Calu3 (cell line): ENCODE measurements at regions not wholly inside any gene's neighbourhood (a gene's known extent, or its start where the extent isn't known, plus 50 kb on each side); places are given as distances from the start of the nearest gene placed in this dataset.

Experiments used
- BruUV-seq: library from RNA; stranded (reverse); fragments of 400-500 nt; replicated peaks from 2 replicates; lab custom pipeline; 2021; lab: Mats Ljungman, UMichigan
- CTCF ChIA-PET: fragments of 300-600 bp; sonication (Branson Sonifier 250); formaldehyde crosslinking; loops from one replicate; lab custom pipeline; 2022; ENCODE audit warnings: antibody characterized with exemption; lab: Charles Lee
- DNase-seq: peaks from one replicate; pipeline ENCODE4 v3.0.0; 2022
- H3K27ac Mint-ChIP-seq: one replicate; pipeline ENCODE4 v1.8.0; 2022; ENCODE audit warnings: mixed read lengths; ENCODE audit not compliant: unreplicated experiment
- H3K27me3 Mint-ChIP-seq: one replicate; pipeline ENCODE4 v1.8.0; 2022; ENCODE audit warnings: mixed read lengths; ENCODE audit not compliant: unreplicated experiment
- H3K36me3 Mint-ChIP-seq: one replicate; pipeline ENCODE4 v1.8.0; 2022; ENCODE audit warnings: mild to moderate bottlenecking, moderate library complexity, mixed read lengths; ENCODE audit not compliant: insufficient read depth, unreplicated experiment
- H3K4me1 Mint-ChIP-seq: one replicate; pipeline ENCODE4 v1.8.0; 2022; ENCODE audit warnings: mild to moderate bottlenecking, low read depth, mixed read lengths; ENCODE audit not compliant: unreplicated experiment
- H3K4me3 Mint-ChIP-seq: one replicate; pipeline ENCODE4 v1.8.0; 2022; ENCODE audit warnings: mild to moderate bottlenecking, low read depth, moderate library complexity, mixed read lengths; ENCODE audit not compliant: unreplicated experiment
- H3K9me3 Mint-ChIP-seq: one replicate; pipeline ENCODE4 v1.8.0; 2022; ENCODE audit warnings: low read depth, mixed read lengths; ENCODE audit not compliant: unreplicated experiment
- intact Hi-C: fragments of 100-400 bp; cut with micrococcal nuclease; formaldehyde crosslinking; loops from one replicate; pipeline ENCODE4 v1.10.0; 2022; ENCODE audit not compliant: unreplicated experiment
- TF ChIP-seq, protein P1 (sequence below): fragments of 200-600 bp; IDR thresholded peaks from one replicate; pipeline ENCODE4 v1.8.0; 2022; ENCODE audit warnings: antibody characterized with exemption; ENCODE audit not compliant: unreplicated experiment

DNA sequence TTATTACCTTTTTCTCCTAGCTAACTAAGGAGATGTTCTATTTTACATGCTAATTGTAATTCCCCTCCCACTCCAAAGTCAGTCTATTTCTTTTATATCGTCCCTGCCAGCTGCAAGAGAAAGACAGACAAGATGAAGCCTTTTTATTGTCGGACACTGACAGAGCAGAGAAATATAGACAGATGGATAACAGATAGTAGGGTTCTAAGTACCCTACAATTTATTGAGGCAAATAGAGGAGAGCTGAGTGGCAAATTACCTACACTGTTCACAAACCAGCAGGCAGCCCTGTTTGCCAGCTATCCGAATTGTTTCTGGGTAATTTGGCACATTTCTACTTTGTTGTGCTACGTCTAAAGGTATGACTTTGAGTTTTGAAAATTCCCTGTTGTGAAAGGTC is 392.3 kb upstream of the ZNF717 start:
- intact Hi-C loops: no loop called here
- Mint-ChIP-seq H3K27me3 (no peaks in the 10 kb centered on the region), H3K4me3 (no peak overlapping the region), H3K36me3 (no peaks in the 10 kb centered on the region), H3K4me1 (no peaks in the 10 kb centered on the region), H3K27ac (no peak overlapping the region), H3K9me3 (peaks cover 15% of the 10 kb centered on the region)
- no TSS peak for BruUV-seq
- TF ChIP-seq, protein P1, sequence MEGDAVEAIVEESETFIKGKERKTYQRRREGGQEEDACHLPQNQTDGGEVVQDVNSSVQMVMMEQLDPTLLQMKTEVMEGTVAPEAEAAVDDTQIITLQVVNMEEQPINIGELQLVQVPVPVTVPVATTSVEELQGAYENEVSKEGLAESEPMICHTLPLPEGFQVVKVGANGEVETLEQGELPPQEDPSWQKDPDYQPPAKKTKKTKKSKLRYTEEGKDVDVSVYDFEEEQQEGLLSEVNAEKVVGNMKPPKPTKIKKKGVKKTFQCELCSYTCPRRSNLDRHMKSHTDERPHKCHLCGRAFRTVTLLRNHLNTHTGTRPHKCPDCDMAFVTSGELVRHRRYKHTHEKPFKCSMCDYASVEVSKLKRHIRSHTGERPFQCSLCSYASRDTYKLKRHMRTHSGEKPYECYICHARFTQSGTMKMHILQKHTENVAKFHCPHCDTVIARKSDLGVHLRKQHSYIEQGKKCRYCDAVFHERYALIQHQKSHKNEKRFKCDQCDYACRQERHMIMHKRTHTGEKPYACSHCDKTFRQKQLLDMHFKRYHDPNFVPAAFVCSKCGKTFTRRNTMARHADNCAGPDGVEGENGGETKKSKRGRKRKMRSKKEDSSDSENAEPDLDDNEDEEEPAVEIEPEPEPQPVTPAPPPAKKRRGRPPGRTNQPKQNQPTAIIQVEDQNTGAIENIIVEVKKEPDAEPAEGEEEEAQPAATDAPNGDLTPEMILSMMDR: no peak
- DNase-seq: no peak
- CTCF ChIA-PET: no interaction called here

GRCh38 chr3:76178412-76178811 is 393.1 kb upstream of the ZNF717 start:
- H3K27ac Mint-ChIP-seq: no peak overlapping the region
- peaks cover 15% of the 10 kb centered on the region for H3K9me3 Mint-ChIP-seq
- no TSS peak for BruUV-seq
- intact Hi-C loops: no loop called here
- CTCF ChIA-PET: no interaction called here
- no peaks in the 10 kb centered on the region for H3K27me3 Mint-ChIP-seq
- DNase-seq: no peak
- H3K4me3 Mint-ChIP-seq: no peak overlapping the region
- TF ChIP-seq, protein P1: no peak
- H3K36me3 Mint-ChIP-seq: no peaks in the 10 kb centered on the region
- H3K4me1 Mint-ChIP-seq: no peaks in the 10 kb centered on the region

DNA sequence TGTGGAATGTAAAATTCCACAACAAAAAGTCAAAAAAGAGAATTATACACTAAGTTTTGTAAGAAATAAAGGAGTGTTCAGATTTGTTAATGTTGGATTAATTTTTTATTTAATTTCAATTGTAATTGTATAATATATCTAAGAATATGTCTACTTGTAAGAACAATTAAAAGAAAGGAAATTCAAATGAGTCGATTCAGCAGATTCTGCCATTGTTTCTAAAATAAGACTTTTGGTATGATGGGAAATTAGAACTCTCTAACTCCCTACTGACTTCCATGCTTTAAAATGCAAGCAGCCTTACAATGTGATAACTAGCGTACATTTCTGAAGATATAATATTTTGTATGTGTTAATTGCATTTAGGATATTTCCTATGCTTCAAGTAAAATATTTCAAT is 395.9 kb upstream of the ZNF717 start:
- H3K9me3 Mint-ChIP-seq: peaks cover 21% of the 10 kb centered on the region
- TF ChIP-seq, protein P1: no peak
- CTCF ChIA-PET: no interaction called here
- BruUV-seq: no TSS peak
- no peak overlapping the region for H3K4me3 Mint-ChIP-seq
- H3K27ac Mint-ChIP-seq: no peak overlapping the region
- no peaks in the 10 kb centered on the region for H3K36me3 Mint-ChIP-seq
- no peaks in the 10 kb centered on the region for H3K27me3 Mint-ChIP-seq
- no peak for DNase-seq
- intact Hi-C loops: no loop called here
- H3K4me1 Mint-ChIP-seq: no peaks in the 10 kb centered on the region

DNA sequence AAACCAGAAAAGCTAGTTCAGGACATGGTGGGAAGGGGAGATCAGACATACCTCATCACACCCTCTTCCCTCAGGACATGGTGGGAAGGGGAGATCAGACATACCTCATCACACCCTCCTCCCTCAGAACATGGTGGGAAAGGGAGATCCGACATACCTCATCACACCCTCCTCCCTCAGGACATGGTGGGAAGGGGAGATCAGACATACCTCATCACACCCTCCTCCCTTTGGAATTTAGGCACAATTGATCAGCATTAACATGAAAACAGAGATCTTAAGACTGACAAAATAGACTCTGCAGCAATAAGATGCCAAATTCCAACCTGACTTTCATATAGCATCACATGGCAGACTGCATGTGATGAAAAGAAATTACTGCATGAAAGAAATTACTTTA is 412.7 kb upstream of the ZNF717 start:
- CTCF ChIA-PET: no interaction called here
- H3K27me3 Mint-ChIP-seq: no peaks in the 10 kb centered on the region
- H3K4me1 Mint-ChIP-seq: no peaks in the 10 kb centered on the region
- intact Hi-C loops: no loop called here
- H3K9me3 Mint-ChIP-seq: peaks cover 5% of the 10 kb centered on the region
- DNase-seq: no peak
- no peak overlapping the region for H3K27ac Mint-ChIP-seq
- TF ChIP-seq, protein P1: no peak
- H3K36me3 Mint-ChIP-seq: no peaks in the 10 kb centered on the region
- H3K4me3 Mint-ChIP-seq: no peak overlapping the region
- no TSS peak for BruUV-seq

DNA sequence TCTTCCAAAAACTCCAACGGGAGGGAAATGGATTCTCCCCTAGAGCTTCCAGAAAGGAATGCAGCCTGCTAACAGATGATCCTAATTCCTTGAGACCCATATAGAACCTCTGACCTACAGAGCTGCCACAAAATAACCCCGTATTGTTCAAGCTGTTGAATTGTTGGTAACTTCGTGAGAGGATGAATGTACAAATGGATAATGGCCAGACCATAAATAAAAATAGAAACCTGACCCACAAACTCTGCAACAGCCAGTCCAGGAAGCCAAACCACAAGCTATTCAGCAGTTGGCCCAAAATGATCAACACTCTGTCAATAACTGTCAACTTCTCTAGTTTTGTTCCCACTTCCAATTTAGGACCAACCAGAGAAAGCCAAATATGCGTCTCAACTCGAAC is 414.0 kb upstream of the ZNF717 start:
- intact Hi-C loops: no loop called here
- DNase-seq: no peak
- Mint-ChIP-seq H3K36me3 (no peaks in the 10 kb centered on the region), H3K27me3 (no peaks in the 10 kb centered on the region), H3K4me1 (no peaks in the 10 kb centered on the region), H3K4me3 (no peak overlapping the region), H3K27ac (no peak overlapping the region), H3K9me3 (peaks cover 9% of the 10 kb centered on the region)
- CTCF ChIA-PET: no interaction called here
- TF ChIP-seq, protein P1: no peak
- BruUV-seq: no TSS peak
